WTC11 (cell line): ENCODE measurements at regions not wholly inside any gene's neighbourhood (a gene's known extent, or its start where the extent isn't known, plus 50 kb on each side); places are given as distances from the start of the nearest gene placed in this dataset.

Source experiments
- ATAC-seq: fragments of 200-7000 bp; cut with Tn5 transposase; 2 replicates; pipeline ENCODE4 v1.10.0; 2021; ENCODE audit warnings: mild to moderate bottlenecking, moderate library complexity
- CTCF ChIA-PET: fragments of 300-600 bp; sonication (Branson Sonifier 250); formaldehyde crosslinking; loops from one replicate; lab custom pipeline; 2021; ENCODE audit warnings: antibody characterized with exemption; lab: Charles Lee
- POLR2A ChIA-PET: fragments of 350-600 bp; sonication (Branson Sonifier 250); formaldehyde crosslinking; loops from one replicate; lab custom pipeline; 2021; ENCODE audit warnings: antibody characterized with exemption; lab: Charles Lee
- DNase-seq: peaks from one replicate; pipeline ENCODE4 v3.0.0; 2021; ENCODE audit warnings: low spot score
- H3K27ac Mint-ChIP-seq: 2 replicates; pipeline ENCODE4 v1.8.0; 2021; ENCODE audit warnings: mixed read lengths
- H3K27me3 Mint-ChIP-seq: 2 replicates; pipeline ENCODE4 v1.8.0; 2021; ENCODE audit warnings: low read depth, mild to moderate bottlenecking, moderate library complexity, mixed read lengths
- H3K36me3 Mint-ChIP-seq: 2 replicates; pipeline ENCODE4 v1.8.0; 2021; ENCODE audit warnings: mixed read lengths
- H3K4me1 Mint-ChIP-seq: 2 replicates; pipeline ENCODE4 v1.8.0; 2022; ENCODE audit warnings: mixed read lengths
- H3K4me3 Mint-ChIP-seq: 2 replicates; pipeline ENCODE4 v1.8.0; 2021; ENCODE audit warnings: mild to moderate bottlenecking, moderate library complexity, mixed read lengths
- H3K9me3 Mint-ChIP-seq: 2 replicates; pipeline ENCODE4 v1.8.0; 2021; ENCODE audit warnings: mixed read lengths
- CREM ChIP-seq: sonication (generic); formaldehyde crosslinking; IDR thresholded peaks from 2 replicates; pipeline ENCODE4 v1.8.1; 2022; ENCODE audit warnings: mild to moderate bottlenecking, missing genetic modification reagents, moderate library complexity
- FOXK1 ChIP-seq: sonication (generic); formaldehyde crosslinking; IDR thresholded peaks from 2 replicates; pipeline ENCODE4 v1.8.0; 2022; ENCODE audit warnings: mild to moderate bottlenecking, moderate library complexity, missing genetic modification reagents
- GRHL2 ChIP-seq: fragments of 250-450 bp; sonication (Bioruptor Pico); IDR thresholded peaks from 2 replicates; pipeline ENCODE4 v1.8.0; 2022; ENCODE audit warnings: mild to moderate bottlenecking, moderate library complexity; ENCODE audit not compliant: insufficient replicate concordance, severe bottlenecking
- GTF2I ChIP-seq: fragments of 250-450 bp; sonication (Bioruptor Pico); conservative IDR thresholded peaks from 2 replicates; pipeline ENCODE4 v1.4.0; 2021; ENCODE audit warnings: mild to moderate bottlenecking
- IRF2 ChIP-seq: sonication (generic); formaldehyde crosslinking; IDR thresholded peaks from 2 replicates; pipeline ENCODE4 v1.8.0; 2022; ENCODE audit warnings: low read depth, missing genetic modification reagents, borderline replicate concordance
- JUN ChIP-seq: sonication (generic); formaldehyde crosslinking; IDR thresholded peaks from 2 replicates; pipeline ENCODE4 v1.8.0; 2023; ENCODE audit warnings: mild to moderate bottlenecking, missing genetic modification reagents
- MYBL2 ChIP-seq: sonication (generic); formaldehyde crosslinking; IDR thresholded peaks from 2 replicates; pipeline ENCODE4 v1.8.1; 2023; ENCODE audit warnings: mild to moderate bottlenecking, moderate library complexity, missing genetic modification reagents
- NFATC4 ChIP-seq: fragments of 250-450 bp; sonication (Bioruptor Pico); IDR thresholded peaks from 2 replicates; pipeline ENCODE4 v1.9.0; 2021; ENCODE audit warnings: mild to moderate bottlenecking
- NFYB ChIP-seq: sonication (generic); formaldehyde crosslinking; conservative IDR thresholded peaks from 2 replicates; pipeline ENCODE4 v1.8.0; 2022; ENCODE audit warnings: low read depth, missing genetic modification reagents
- SMAD3 ChIP-seq: sonication (generic); formaldehyde crosslinking; IDR thresholded peaks from 2 replicates; pipeline ENCODE4 v1.8.0; 2022; ENCODE audit warnings: missing genetic modification reagents, mild to moderate bottlenecking, borderline replicate concordance
- TP53 ChIP-seq: sonication (generic); formaldehyde crosslinking; IDR thresholded peaks from 2 replicates; pipeline ENCODE4 v1.8.1; 2023; ENCODE audit warnings: mild to moderate bottlenecking, missing genetic modification reagents
- ZNF416 ChIP-seq: fragments of 250-450 bp; sonication (Bioruptor Pico); IDR thresholded peaks from 2 replicates; pipeline ENCODE4 v1.9.0; 2021; ENCODE audit warnings: mild to moderate bottlenecking, inconsistent platforms
- TF ChIP-seq, protein P1 (sequence below): sonication (generic); formaldehyde crosslinking; IDR thresholded peaks from 2 replicates; pipeline ENCODE4 v1.8.0; 2022; ENCODE audit warnings: mild to moderate bottlenecking, missing genetic modification reagents
- TF ChIP-seq, protein P2 (sequence below): sonication (generic); formaldehyde crosslinking; IDR thresholded peaks from 2 replicates; pipeline ENCODE4 v1.8.1; 2023; ENCODE audit warnings: mild to moderate bottlenecking, missing genetic modification reagents, moderate library complexity
- TF ChIP-seq, protein P3 (sequence below): sonication (generic); formaldehyde crosslinking; IDR thresholded peaks from 2 replicates; pipeline ENCODE4 v1.8.1; 2022; ENCODE audit warnings: missing genetic modification reagents, borderline replicate concordance
- TF ChIP-seq, protein P4 (sequence below): sonication (generic); formaldehyde crosslinking; IDR thresholded peaks from 2 replicates; pipeline ENCODE4 v1.8.1; 2023; ENCODE audit warnings: mild to moderate bottlenecking, missing genetic modification reagents, moderate library complexity
- TF ChIP-seq, protein P5 (sequence below): sonication (generic); formaldehyde crosslinking; IDR thresholded peaks from 2 replicates; pipeline ENCODE4 v1.8.0; 2023; ENCODE audit warnings: mild to moderate bottlenecking, missing genetic modification reagents

DNA sequence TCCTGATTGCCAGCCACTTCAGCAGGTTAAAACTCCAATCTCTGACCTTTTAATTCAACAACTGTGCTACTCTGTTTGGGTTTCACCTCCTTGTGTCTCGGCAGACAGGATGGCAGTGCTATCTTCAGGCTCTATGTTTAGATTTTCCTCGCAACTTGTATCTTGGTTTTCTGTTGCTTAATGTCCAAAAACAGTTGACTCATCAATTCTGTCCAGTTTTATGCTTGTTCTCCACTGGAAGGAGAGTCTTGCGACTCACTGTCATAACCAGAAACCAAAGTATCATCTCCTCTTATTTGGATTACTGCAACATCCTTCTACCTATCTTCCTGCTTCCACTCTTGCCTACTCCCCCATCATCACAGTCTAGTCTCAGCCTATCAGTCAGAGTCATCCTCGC lies 130.9 kb upstream of the ADAMTS16 start (continued):
- TF ChIP-seq FOXK1 (CRISPR knock-in tag) (no peak), TP53 (no peak), NFATC4 (CRISPR knock-in tag) (no peak), ZNF416 (CRISPR knock-in tag) (no peak)
- TF ChIP-seq, protein P1, sequence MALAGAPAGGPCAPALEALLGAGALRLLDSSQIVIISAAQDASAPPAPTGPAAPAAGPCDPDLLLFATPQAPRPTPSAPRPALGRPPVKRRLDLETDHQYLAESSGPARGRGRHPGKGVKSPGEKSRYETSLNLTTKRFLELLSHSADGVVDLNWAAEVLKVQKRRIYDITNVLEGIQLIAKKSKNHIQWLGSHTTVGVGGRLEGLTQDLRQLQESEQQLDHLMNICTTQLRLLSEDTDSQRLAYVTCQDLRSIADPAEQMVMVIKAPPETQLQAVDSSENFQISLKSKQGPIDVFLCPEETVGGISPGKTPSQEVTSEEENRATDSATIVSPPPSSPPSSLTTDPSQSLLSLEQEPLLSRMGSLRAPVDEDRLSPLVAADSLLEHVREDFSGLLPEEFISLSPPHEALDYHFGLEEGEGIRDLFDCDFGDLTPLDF (CRISPR knock-in tag), result no peak
- TF ChIP-seq, protein P2, sequence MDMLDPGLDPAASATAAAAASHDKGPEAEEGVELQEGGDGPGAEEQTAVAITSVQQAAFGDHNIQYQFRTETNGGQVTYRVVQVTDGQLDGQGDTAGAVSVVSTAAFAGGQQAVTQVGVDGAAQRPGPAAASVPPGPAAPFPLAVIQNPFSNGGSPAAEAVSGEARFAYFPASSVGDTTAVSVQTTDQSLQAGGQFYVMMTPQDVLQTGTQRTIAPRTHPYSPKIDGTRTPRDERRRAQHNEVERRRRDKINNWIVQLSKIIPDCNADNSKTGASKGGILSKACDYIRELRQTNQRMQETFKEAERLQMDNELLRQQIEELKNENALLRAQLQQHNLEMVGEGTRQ (CRISPR knock-in tag), result no peak
- TF ChIP-seq, protein P3, sequence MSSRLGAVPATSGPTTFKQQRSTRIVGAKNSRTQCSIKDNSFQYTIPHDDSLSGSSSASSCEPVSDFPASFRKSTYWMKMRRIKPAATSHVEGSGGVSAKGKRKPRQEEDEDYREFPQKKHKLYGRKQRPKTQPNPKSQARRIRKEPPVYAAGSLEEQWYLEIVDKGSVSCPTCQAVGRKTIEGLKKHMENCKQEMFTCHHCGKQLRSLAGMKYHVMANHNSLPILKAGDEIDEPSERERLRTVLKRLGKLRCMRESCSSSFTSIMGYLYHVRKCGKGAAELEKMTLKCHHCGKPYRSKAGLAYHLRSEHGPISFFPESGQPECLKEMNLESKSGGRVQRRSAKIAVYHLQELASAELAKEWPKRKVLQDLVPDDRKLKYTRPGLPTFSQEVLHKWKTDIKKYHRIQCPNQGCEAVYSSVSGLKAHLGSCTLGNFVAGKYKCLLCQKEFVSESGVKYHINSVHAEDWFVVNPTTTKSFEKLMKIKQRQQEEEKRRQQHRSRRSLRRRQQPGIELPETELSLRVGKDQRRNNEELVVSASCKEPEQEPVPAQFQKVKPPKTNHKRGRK, result no peak

DNA sequence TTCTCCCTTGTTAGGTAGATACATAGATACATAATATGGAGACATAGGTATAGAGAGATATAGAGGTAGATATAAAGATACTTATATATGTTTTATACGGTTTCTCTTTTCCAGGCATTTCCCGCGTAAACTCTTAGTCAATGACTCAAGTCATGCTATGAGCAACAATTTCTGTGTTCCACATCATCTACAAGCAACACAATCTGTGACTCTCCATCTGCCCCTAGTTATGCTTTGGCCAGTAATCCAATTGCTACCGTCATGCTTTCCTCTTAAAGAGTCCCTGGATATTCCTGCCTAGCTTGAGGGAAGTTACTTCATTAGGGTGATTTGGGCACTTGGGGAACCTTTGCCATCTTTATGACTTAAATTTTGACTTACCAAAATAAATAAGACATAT lies 129.0 kb upstream of the ADAMTS16 start:
- Mint-ChIP-seq H3K4me1 (peaks cover 13% of the 10 kb centered on the region), H3K27me3 (peaks cover 6% of the 10 kb centered on the region), H3K27ac (no peak overlapping the region), H3K4me3 (no peak overlapping the region), H3K36me3 (no peaks in the 10 kb centered on the region), H3K9me3 (no peaks in the 10 kb centered on the region)
- ChIA-PET POLR2A (no interaction called here), CTCF (no interaction called here)
- no peak for ATAC-seq
- TF ChIP-seq, protein P4, sequence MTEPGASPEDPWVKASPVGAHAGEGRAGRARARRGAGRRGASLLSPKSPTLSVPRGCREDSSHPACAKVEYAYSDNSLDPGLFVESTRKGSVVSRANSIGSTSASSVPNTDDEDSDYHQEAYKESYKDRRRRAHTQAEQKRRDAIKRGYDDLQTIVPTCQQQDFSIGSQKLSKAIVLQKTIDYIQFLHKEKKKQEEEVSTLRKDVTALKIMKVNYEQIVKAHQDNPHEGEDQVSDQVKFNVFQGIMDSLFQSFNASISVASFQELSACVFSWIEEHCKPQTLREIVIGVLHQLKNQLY (CRISPR knock-in tag), result no peak
- no peak for TF ChIP-seq CREM (CRISPR knock-in tag)
- no peak for DNase-seq

DNA sequence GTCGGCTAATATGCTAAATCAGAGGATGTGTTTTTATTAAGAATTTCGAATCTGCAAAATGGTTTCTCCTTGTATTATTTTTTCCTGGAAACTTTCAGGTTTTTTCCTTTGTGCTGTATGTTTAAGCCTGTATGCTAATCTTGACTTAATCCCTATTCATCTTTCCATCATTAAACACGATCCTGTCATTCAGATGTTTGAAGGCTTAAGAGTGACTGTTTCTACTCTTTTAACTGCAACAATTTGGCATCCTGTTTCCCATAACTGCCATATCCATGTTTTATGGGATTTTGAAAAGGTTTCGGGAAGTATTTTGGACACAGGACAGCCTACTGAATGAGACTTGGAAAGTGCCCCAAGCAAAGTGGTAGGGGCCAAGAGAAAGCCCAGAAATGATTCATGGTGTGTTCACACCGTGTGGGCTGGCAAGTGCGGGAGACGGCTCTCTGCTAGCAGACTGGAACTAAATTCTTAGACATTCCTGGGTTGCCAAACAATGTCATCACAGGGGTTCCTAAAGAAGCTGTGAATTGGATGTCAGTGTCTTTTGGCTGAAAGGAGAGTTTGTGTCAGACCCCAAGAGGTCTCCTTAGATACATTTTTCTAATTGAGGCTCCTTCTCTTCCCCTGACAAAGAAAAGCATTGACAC lies 125.4 kb upstream of the ADAMTS16 start:
- Mint-ChIP-seq H3K27me3 (peaks cover 13% of the 10 kb centered on the region), H3K4me1 (peaks cover 13% of the 10 kb centered on the region), H3K36me3 (peaks cover 3% of the 10 kb centered on the region; the same call in 1 of the 2 replicates), H3K27ac (no peak overlapping the region), H3K9me3 (peaks cover 12% of the 10 kb centered on the region), H3K4me3 (no peak overlapping the region)
- CTCF ChIA-PET, result no interaction called here
- DNase-seq (no peak), ATAC-seq (peak; percentile 86)
- TF ChIP-seq NFYB (CRISPR knock-in tag) (no peak), JUN (CRISPR knock-in tag) (no peak), IRF2 (CRISPR knock-in tag) (no peak), MYBL2 (no peak), SMAD3 (CRISPR knock-in tag) (no peak), GRHL2 (CRISPR knock-in tag) (no peak), GTF2I (CRISPR knock-in tag) (no peak)
- TF ChIP-seq, protein P1 (CRISPR knock-in tag), result no peak
- TF ChIP-seq, protein P5, sequence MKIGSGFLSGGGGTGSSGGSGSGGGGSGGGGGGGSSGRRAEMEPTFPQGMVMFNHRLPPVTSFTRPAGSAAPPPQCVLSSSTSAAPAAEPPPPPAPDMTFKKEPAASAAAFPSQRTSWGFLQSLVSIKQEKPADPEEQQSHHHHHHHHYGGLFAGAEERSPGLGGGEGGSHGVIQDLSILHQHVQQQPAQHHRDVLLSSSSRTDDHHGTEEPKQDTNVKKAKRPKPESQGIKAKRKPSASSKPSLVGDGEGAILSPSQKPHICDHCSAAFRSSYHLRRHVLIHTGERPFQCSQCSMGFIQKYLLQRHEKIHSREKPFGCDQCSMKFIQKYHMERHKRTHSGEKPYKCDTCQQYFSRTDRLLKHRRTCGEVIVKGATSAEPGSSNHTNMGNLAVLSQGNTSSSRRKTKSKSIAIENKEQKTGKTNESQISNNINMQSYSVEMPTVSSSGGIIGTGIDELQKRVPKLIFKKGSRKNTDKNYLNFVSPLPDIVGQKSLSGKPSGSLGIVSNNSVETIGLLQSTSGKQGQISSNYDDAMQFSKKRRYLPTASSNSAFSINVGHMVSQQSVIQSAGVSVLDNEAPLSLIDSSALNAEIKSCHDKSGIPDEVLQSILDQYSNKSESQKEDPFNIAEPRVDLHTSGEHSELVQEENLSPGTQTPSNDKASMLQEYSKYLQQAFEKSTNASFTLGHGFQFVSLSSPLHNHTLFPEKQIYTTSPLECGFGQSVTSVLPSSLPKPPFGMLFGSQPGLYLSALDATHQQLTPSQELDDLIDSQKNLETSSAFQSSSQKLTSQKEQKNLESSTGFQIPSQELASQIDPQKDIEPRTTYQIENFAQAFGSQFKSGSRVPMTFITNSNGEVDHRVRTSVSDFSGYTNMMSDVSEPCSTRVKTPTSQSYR (CRISPR knock-in tag), result no peak
- POLR2A ChIA-PET, result no interaction called here
